K562 (cell line): ENCODE measurements at regions not wholly inside any gene's neighbourhood (a gene's known extent, or its start where the extent isn't known, plus 50 kb on each side); places are given as distances from the start of the nearest gene placed in this dataset.

Source experiments
- CTCF ChIP-seq, 3 experiments: IDR thresholded peaks in 2 of 3; conservative IDR thresholded peaks in 1 of 3; 2 replicates each; pipeline ENCODE4 v1.5.1; 2011 to 2012; ENCODE audit warnings: low read length in 3 of 3, mild to moderate bottlenecking in 3 of 3, control low read depth in 2 of 3, improper control_type of control experiment in 1 of 3, inconsistent platforms in 1 of 3, low read depth in 1 of 3, mixed read lengths in 1 of 3, moderate library complexity in 1 of 3; ENCODE audit not compliant: insufficient read depth in 2 of 3
- GABPA ChIP-seq: fragments of 200-800 bp; sonication (Bioruptor generic); conservative IDR thresholded peaks from 2 replicates; pipeline ENCODE4 v1.6.1; 2016; ENCODE audit warnings: low read depth, missing genetic modification characterization, missing compliant biosample characterization
- HNRNPK ChIP-seq: fragments of 200-400 bp; formaldehyde crosslinking; IDR thresholded peaks from one replicate; pipeline ENCODE4 v1.6.1; 2018; ENCODE audit warnings: mild to moderate bottlenecking, low read depth, low read length; ENCODE audit not compliant: poor library complexity, severe bottlenecking
- MYC ChIP-seq, 2 experiments: fragments of 250-450 bp in 1 of 2; sonication (Bioruptor Pico) in 1 of 2; IDR thresholded peaks; 2 replicates each; pipeline versions ENCODE4 v1.5.1 to v1.6.1; 2012 to 2021; ENCODE audit warnings: low read depth in 2 of 2, borderline replicate concordance in 1 of 2, improper control_type of control experiment in 1 of 2, low read length in 1 of 2, mild to moderate bottlenecking in 1 of 2, moderate library complexity in 1 of 2

DNA sequence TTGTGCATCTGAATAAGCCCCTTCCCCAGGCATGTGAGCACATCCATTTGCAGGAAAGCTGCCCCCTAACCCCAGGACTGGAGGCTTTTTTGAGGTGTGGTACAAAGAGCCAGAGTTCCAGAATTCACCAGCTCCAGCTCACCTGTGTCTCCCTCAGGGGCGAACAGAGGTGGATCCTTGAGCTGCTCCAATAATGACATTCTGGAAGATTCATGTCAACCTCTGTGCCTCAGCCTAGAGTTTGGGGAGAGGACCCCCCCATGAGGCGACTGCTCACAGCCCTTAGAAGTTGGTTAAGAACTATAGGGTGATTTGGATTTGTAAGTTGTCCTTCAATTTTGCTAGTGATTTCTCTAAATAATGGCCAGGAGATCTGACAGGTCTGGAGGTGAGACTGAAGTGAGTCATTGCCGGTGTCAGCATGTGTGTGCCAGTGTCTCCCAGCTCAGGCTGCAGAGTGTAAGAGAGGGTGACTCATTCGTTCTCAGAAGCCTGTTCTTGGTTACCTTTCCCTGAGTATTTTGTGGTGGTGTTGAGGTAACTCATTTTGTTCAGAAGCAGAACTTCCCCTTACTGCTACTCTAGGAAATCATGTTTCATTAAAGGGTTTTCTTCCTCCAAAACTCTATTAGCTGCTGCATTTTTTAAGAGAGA lies 136.9 kb upstream of the TOPAZ1 start:
- no peak for TF ChIP-seq HNRNPK
- no peak for TF ChIP-seq MYC (IDR thresholded peaks at IDR 0.05; ENCODE audit: low read depth, low read length)
- no peak for TF ChIP-seq MYC (CRISPR knock-in tag; IDR thresholded peaks at IDR 0.05; ENCODE audit: borderline replicate concordance, low read depth)
- no peak for TF ChIP-seq CTCF (IDR thresholded peaks at IDR 0.05 in 2 of 3, conservative IDR thresholded peaks at IDR 0.05 in 1 of 3; ENCODE audit: insufficient read depth in 2 of 3, low read depth in 1 of 3, low read length in 3 of 3)
- no peak for TF ChIP-seq GABPA
